ENCODE measurements at regions not wholly inside any gene's neighbourhood (a gene's known extent, or its start where the extent isn't known, plus 50 kb on each side); places are given as distances from the start of the nearest gene placed in this dataset.

GRCh38 chr10:124165827-124166226 lies 72.4 kb upstream of the CHST15 start:
- TF ChIP-seq EZH2 (IDR thresholded peaks at IDR 0.05; ENCODE audit: borderline replicate concordance): no peak
- TF ChIP-seq, protein P1, sequence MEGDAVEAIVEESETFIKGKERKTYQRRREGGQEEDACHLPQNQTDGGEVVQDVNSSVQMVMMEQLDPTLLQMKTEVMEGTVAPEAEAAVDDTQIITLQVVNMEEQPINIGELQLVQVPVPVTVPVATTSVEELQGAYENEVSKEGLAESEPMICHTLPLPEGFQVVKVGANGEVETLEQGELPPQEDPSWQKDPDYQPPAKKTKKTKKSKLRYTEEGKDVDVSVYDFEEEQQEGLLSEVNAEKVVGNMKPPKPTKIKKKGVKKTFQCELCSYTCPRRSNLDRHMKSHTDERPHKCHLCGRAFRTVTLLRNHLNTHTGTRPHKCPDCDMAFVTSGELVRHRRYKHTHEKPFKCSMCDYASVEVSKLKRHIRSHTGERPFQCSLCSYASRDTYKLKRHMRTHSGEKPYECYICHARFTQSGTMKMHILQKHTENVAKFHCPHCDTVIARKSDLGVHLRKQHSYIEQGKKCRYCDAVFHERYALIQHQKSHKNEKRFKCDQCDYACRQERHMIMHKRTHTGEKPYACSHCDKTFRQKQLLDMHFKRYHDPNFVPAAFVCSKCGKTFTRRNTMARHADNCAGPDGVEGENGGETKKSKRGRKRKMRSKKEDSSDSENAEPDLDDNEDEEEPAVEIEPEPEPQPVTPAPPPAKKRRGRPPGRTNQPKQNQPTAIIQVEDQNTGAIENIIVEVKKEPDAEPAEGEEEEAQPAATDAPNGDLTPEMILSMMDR (IDR thresholded peaks at IDR 0.05; ENCODE audit: poor library complexity): no peak
- no peak for TF ChIP-seq EZH2phosphoT487 (IDR thresholded peaks at IDR 0.05; ENCODE audit: low read depth, severe bottlenecking, unreplicated experiment)
